ENCODE measurements at regions not wholly inside any gene's neighbourhood (a gene's known extent, or its start where the extent isn't known, plus 50 kb on each side); places are given as distances from the start of the nearest gene placed in this dataset.
"Not testable (repeated sequence)": the region's sequence is repeated elsewhere in the genome, so short reads cannot be mapped to it uniquely, and the experiment has no call there.

- not testable (repeated sequence) for H3K4me3 ChIP-seq (ENCODE audit: extremely low read depth, insufficient read depth, low read length, poor library complexity, severe bottlenecking); H3K4me1 ChIP-seq (ENCODE audit: control insufficient read depth, insufficient read depth, low read length, poor library complexity, severe bottlenecking); H3K27ac ChIP-seq (ENCODE audit: low read depth, low read length, severe bottlenecking); H3K9me3 ChIP-seq (ENCODE audit: control insufficient read depth, low read length); H3K36me3 ChIP-seq (ENCODE audit: control insufficient read depth, insufficient read depth, low read length)
- no CpG with 5 or more reads among the region's 3 CpGs for WGBS, 2 experiments (ENCODE audit: insufficient coverage in 2 of 2)
Observed at GRCh38 chr13:74260420-74260819, 126.2 kb upstream of the KLF12 start.

GRCh38 chr13:74259641-74260040 is 125.4 kb upstream of the KLF12 start:
- no peaks in the 10 kb centered on the region for H3K36me3 ChIP-seq (ENCODE audit: control insufficient read depth, insufficient read depth, low read length)
- WGBS, 2 experiments (ENCODE audit: insufficient coverage in 2 of 2), result 80% methylated on average over 1 of the region's 3 CpGs; no CpG with 5 or more reads in 1 of the 2 experiments
- no peak overlapping the region for H3K27ac ChIP-seq (ENCODE audit: low read depth, low read length, severe bottlenecking)
- no peaks in the 10 kb centered on the region for H3K4me1 ChIP-seq (ENCODE audit: control insufficient read depth, insufficient read depth, low read length, poor library complexity, severe bottlenecking)
- no peak overlapping the region for H3K4me3 ChIP-seq (ENCODE audit: extremely low read depth, insufficient read depth, low read length, poor library complexity, severe bottlenecking)
- peaks cover 4% of the 10 kb centered on the region for H3K9me3 ChIP-seq (ENCODE audit: control insufficient read depth, low read length)

- Histone ChIP-seq H3K9me3 (ENCODE audit: control insufficient read depth, low read length) (peaks cover under 1% of the 10 kb centered on the region), H3K36me3 (ENCODE audit: control insufficient read depth, insufficient read depth, low read length) (no peaks in the 10 kb centered on the region)
- 93 to 100% methylated on average over 1 to 2 of the region's 4 CpGs for WGBS, 2 experiments (ENCODE audit: insufficient coverage in 2 of 2)
Observed at GRCh38 chr13:74258961-74259360, 124.8 kb upstream of the KLF12 start.

GRCh38 chr13:74256969-74257368 is 122.8 kb upstream of the KLF12 start:
- H3K27ac ChIP-seq (ENCODE audit: low read depth, low read length, severe bottlenecking), result no peak overlapping the region

More at GRCh38 chr13:74258961-74259360, 124.8 kb upstream of the KLF12 start:
- Histone ChIP-seq H3K4me3 (ENCODE audit: extremely low read depth, insufficient read depth, low read length, poor library complexity, severe bottlenecking) (no peak overlapping the region), H3K4me1 (ENCODE audit: control insufficient read depth, insufficient read depth, low read length, poor library complexity, severe bottlenecking) (no peaks in the 10 kb centered on the region), H3K27ac (ENCODE audit: low read depth, low read length, severe bottlenecking) (no peak overlapping the region)

GRCh38 chr13:74253161-74253560 is 119.0 kb upstream of the KLF12 start:
- H3K36me3 ChIP-seq (ENCODE audit: control insufficient read depth, insufficient read depth, low read length), result no peaks in the 10 kb centered on the region
- H3K9me3 ChIP-seq (ENCODE audit: control insufficient read depth, low read length), result no peaks in the 10 kb centered on the region
- no peak overlapping the region for H3K27ac ChIP-seq (ENCODE audit: low read depth, low read length, severe bottlenecking)
- H3K4me1 ChIP-seq (ENCODE audit: control insufficient read depth, insufficient read depth, low read length, poor library complexity, severe bottlenecking), result no peaks in the 10 kb centered on the region
- no CpG with 5 or more reads among the region's 1 CpG for WGBS, 2 experiments (ENCODE audit: insufficient coverage in 2 of 2)
- no peak overlapping the region for H3K4me3 ChIP-seq (ENCODE audit: extremely low read depth, insufficient read depth, low read length, poor library complexity, severe bottlenecking)

More at GRCh38 chr13:74256969-74257368, 122.8 kb upstream of the KLF12 start:
- 86 to 98% methylated on average over 4 of the region's 4 CpGs for WGBS, 2 experiments (ENCODE audit: insufficient coverage in 2 of 2)
- Histone ChIP-seq H3K36me3 (ENCODE audit: control insufficient read depth, insufficient read depth, low read length) (no peaks in the 10 kb centered on the region), H3K4me3 (ENCODE audit: extremely low read depth, insufficient read depth, low read length, poor library complexity, severe bottlenecking) (no peak overlapping the region), H3K4me1 (ENCODE audit: control insufficient read depth, insufficient read depth, low read length, poor library complexity, severe bottlenecking) (no peaks in the 10 kb centered on the region), H3K9me3 (ENCODE audit: control insufficient read depth, low read length) (no peaks in the 10 kb centered on the region)

GRCh38 chr13:74251778-74252519 is 117.7 kb upstream of the KLF12 start:
- Histone ChIP-seq H3K36me3 (ENCODE audit: control insufficient read depth, insufficient read depth, low read length) (no peaks in the 10 kb centered on the region), H3K4me3 (ENCODE audit: extremely low read depth, insufficient read depth, low read length, poor library complexity, severe bottlenecking) (no peak overlapping the region), H3K4me1 (ENCODE audit: control insufficient read depth, insufficient read depth, low read length, poor library complexity, severe bottlenecking) (no peaks in the 10 kb centered on the region), H3K9me3 (ENCODE audit: control insufficient read depth, low read length) (no peaks in the 10 kb centered on the region), H3K27ac (ENCODE audit: low read depth, low read length, severe bottlenecking) (no peak overlapping the region)
- WGBS, 2 experiments (ENCODE audit: insufficient coverage in 2 of 2), result 97 to 98% methylated on average over 3 to 4 of the region's 5 CpGs

- H3K27ac ChIP-seq (ENCODE audit: low read depth, low read length, severe bottlenecking), result no peak overlapping the region
- no peaks in the 10 kb centered on the region for H3K9me3 ChIP-seq (ENCODE audit: control insufficient read depth, low read length)
- no peak overlapping the region for H3K4me3 ChIP-seq (ENCODE audit: extremely low read depth, insufficient read depth, low read length, poor library complexity, severe bottlenecking)
- H3K4me1 ChIP-seq (ENCODE audit: control insufficient read depth, insufficient read depth, low read length, poor library complexity, severe bottlenecking), result no peaks in the 10 kb centered on the region
- WGBS, 2 experiments (ENCODE audit: insufficient coverage in 2 of 2), result 80% methylated on average over 1 of the region's 2 CpGs; no CpG with 5 or more reads in 1 of the 2 experiments
- no peaks in the 10 kb centered on the region for H3K36me3 ChIP-seq (ENCODE audit: control insufficient read depth, insufficient read depth, low read length)
Observed at GRCh38 chr13:74250738-74251190, 116.6 kb upstream of the KLF12 start.

DNA sequence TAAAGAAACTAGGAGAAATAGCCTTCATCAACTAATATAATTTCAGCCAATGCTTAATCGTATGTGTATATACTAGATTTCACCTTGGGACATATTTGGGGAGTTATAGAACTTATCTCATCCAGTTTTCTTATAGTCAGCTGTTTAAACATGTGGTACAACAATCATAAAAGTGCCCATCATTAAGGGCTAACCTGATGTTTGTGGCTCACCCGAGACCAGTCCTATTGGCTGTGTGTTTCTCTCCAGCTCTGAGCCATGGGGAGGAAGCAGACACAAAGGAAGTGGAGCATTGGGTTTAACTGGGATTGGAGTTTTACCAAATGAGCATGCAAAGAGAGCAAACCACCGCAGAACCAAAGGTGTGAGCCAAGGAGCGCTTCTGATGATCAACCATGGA is 114.3 kb upstream of the KLF12 start:
- H3K4me3 ChIP-seq (ENCODE audit: extremely low read depth, insufficient read depth, low read length, poor library complexity, severe bottlenecking), result no peak overlapping the region
- no peaks in the 10 kb centered on the region for H3K9me3 ChIP-seq (ENCODE audit: control insufficient read depth, low read length)
- no peaks in the 10 kb centered on the region for H3K36me3 ChIP-seq (ENCODE audit: control insufficient read depth, insufficient read depth, low read length)
- no peak overlapping the region for H3K27ac ChIP-seq (ENCODE audit: low read depth, low read length, severe bottlenecking)
- 81 to 94% methylated on average over 3 of the region's 4 CpGs for WGBS, 2 experiments (ENCODE audit: insufficient coverage in 2 of 2)
- no peaks in the 10 kb centered on the region for H3K4me1 ChIP-seq (ENCODE audit: control insufficient read depth, insufficient read depth, low read length, poor library complexity, severe bottlenecking)

GRCh38 chr13:74246487-74246886 is 112.3 kb upstream of the KLF12 start:
- H3K4me1 ChIP-seq (ENCODE audit: control insufficient read depth, insufficient read depth, low read length, poor library complexity, severe bottlenecking), result no peaks in the 10 kb centered on the region
- no peaks in the 10 kb centered on the region for H3K36me3 ChIP-seq (ENCODE audit: control insufficient read depth, insufficient read depth, low read length)
- H3K27ac ChIP-seq (ENCODE audit: low read depth, low read length, severe bottlenecking), result no peak overlapping the region
- H3K9me3 ChIP-seq (ENCODE audit: control insufficient read depth, low read length), result no peaks in the 10 kb centered on the region
- 88 to 90% methylated on average over 8 of the region's 8 CpGs for WGBS, 2 experiments (ENCODE audit: insufficient coverage in 2 of 2)
- H3K4me3 ChIP-seq (ENCODE audit: extremely low read depth, insufficient read depth, low read length, poor library complexity, severe bottlenecking), result no peak overlapping the region

DNA sequence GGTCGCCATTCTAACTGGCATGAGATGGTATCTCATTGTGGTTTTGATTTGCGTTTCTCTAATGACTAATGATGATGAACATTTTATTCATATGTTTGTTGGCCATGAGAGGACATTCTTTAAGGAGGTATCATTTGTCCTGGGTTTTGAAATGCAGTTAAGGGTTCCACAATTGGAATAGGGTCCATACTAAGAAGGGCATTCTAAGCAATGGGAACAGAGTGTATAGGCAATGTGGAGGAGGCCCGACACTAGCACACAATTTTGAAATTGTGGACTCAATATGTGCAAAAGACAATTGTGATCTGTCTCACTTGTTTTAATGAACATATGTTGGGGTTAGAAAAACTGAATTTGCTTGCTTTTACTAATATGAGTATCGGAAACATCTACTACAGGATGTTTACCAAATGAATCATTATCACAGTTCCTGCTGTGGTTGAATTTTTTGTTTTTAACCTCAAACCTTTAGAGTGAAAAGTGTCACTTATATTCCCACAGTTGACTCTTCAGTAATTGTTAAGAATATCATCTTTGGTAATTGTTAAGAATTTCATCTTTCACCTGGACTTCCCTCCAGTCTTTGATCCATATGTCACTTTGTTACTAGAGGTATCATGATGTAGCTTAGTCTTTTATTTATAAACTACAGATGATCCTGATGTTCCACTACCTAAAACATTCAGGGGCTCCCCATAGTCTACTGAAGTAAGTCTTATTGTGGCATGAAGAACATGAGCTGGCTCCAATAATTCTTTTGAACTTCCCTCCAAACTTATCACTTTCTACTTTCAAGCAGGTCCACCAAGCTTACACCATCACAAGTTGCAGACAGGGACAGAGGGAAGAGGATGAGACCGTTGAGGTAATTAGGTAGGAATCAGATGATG is 109.7 kb upstream of the KLF12 start:
- no peaks in the 10 kb centered on the region for H3K9me3 ChIP-seq (ENCODE audit: control insufficient read depth, low read length)
- no peaks in the 10 kb centered on the region for H3K4me1 ChIP-seq (ENCODE audit: control insufficient read depth, insufficient read depth, low read length, poor library complexity, severe bottlenecking)
- no peaks in the 10 kb centered on the region for H3K36me3 ChIP-seq (ENCODE audit: control insufficient read depth, insufficient read depth, low read length)
- H3K4me3 ChIP-seq (ENCODE audit: extremely low read depth, insufficient read depth, low read length, poor library complexity, severe bottlenecking), result no peak overlapping the region
- H3K27ac ChIP-seq (ENCODE audit: low read depth, low read length, severe bottlenecking), result no peak overlapping the region
- 94 to 100% methylated on average over 2 of the region's 5 CpGs for WGBS, 2 experiments (ENCODE audit: insufficient coverage in 2 of 2)

All from mesodermal cell (in vitro differentiated cells).